K562 (cell line): ENCODE measurements at regions not wholly inside any gene's neighbourhood (a gene's known extent, or its start where the extent isn't known, plus 50 kb on each side); places are given as distances from the start of the nearest gene placed in this dataset.

Source experiments
- ATAC-seq: fragments of 200-7000 bp; cut with Tn5 transposase; 3 replicates; pipeline ENCODE4 v1.9.1; 2020; ENCODE audit warnings: moderate library complexity
- BruUV-seq: library from RNA; stranded (reverse); fragments of 400-500 nt; replicated peaks from 2 replicates; lab custom pipeline; 2021; lab: Mats Ljungman, UMichigan
- CTCF ChIA-PET: fragments of 300-600 bp; formaldehyde crosslinking; extraction: SDS; loops from one replicate; lab custom pipeline; 2021; ENCODE audit warnings: low intra/inter-chr PET ratio; lab: Yijun Ruan, JAX
- POLR2A ChIA-PET: fragments of 300-600, 350-650 bp; sonication (Branson Sonifier 250); formaldehyde crosslinking; extraction: SDS; loops from one replicate; lab custom pipeline; 2021; ENCODE audit warnings: antibody characterized with exemption, inconsistent platforms; lab: Yijun Ruan, JAX
- DNase-seq, 4 experiments: peaks; one replicate each; pipeline versions ENCODE4 v3.0.0 to v3.0.0-alpha.2; 2011 to 2018; ENCODE audit warnings: low spot score in 3 of 4, mixed read lengths in 3 of 4; ENCODE audit errors: extremely low read depth in 1 of 4
- FAIRE-seq: peaks from 2 replicates; lab custom pipeline; 2011; peaks lifted over from hg19 to GRCh38; lab: Jason Lieb, UNC
- H2AFZ ChIP-seq: 2 replicates; pipeline ENCODE4 v1.6.0; 2011; ENCODE audit warnings: low read depth, low read length, control low read depth, inconsistent platforms
- H3K27ac ChIP-seq: fragments of 200-600 bp; 3 replicates; pipeline ENCODE4 v1.8.0; 2011; ENCODE audit warnings: low read depth, mild to moderate bottlenecking, control low read depth, inconsistent platforms, low read length, moderate library complexity, mixed read lengths; ENCODE audit errors: extremely low read depth
- H3K27me3 ChIP-seq, 2 experiments: fragments of 300-600 bp in 1 of 2; 2 replicates in 1 of 2; 3 replicates in 1 of 2; pipeline versions ENCODE4 v1.6.0 to v1.8.0; 2011; ENCODE audit warnings: inconsistent platforms in 2 of 2, low read length in 2 of 2, mild to moderate bottlenecking in 1 of 2, mixed read lengths in 1 of 2, moderate library complexity in 1 of 2; ENCODE audit not compliant: control insufficient read depth in 2 of 2, insufficient read depth in 2 of 2
- H3K36me3 ChIP-seq: fragments of 300-600 bp; 3 replicates; pipeline ENCODE4 v1.8.0; 2011; ENCODE audit warnings: mild to moderate bottlenecking, low read length, inconsistent platforms; ENCODE audit not compliant: control insufficient read depth, insufficient read depth
- H3K4me1 ChIP-seq, 2 experiments: fragments of 200-600 bp in 1 of 2; replicated peaks in 1 of 2; 2 replicates in 1 of 2; 3 replicates in 1 of 2; pipeline versions ENCODE4 v1.5.1 to v1.8.0; 2011; ENCODE audit warnings: inconsistent platforms in 2 of 2, low read length in 2 of 2, mild to moderate bottlenecking in 1 of 2, mixed read lengths in 1 of 2, moderate library complexity in 1 of 2; ENCODE audit not compliant: control insufficient read depth in 2 of 2, insufficient read depth in 2 of 2
- H3K4me2 ChIP-seq: 2 replicates; pipeline ENCODE4 v1.6.1; 2011; ENCODE audit warnings: low read length, control low read depth, inconsistent platforms, mixed read lengths; ENCODE audit not compliant: insufficient read depth
- H3K4me3 ChIP-seq: fragments of 200-600 bp; sonication (generic), shearing (Covaris generic); 2 replicates; pipeline ENCODE4 v1.5.1; 2016; ENCODE audit warnings: control low read depth, inconsistent platforms
- H3K79me2 ChIP-seq: fragments of 200-600 bp; 3 replicates; pipeline ENCODE4 v1.8.0; 2011; ENCODE audit warnings: low read length, inconsistent platforms; ENCODE audit not compliant: control insufficient read depth, insufficient read depth
- H3K9ac ChIP-seq, 2 experiments: 2 replicates each; pipeline versions ENCODE4 v1.6.0 to v1.6.1; 2011; ENCODE audit warnings: low read depth in 2 of 2, low read length in 2 of 2, control low read depth in 1 of 2, inconsistent platforms in 1 of 2, mild to moderate bottlenecking in 1 of 2, mixed read lengths in 1 of 2; ENCODE audit not compliant: insufficient read depth in 1 of 2
- H3K9me1 ChIP-seq: one replicate; pipeline ENCODE4 v1.6.0; 2011; ENCODE audit warnings: inconsistent platforms, mild to moderate bottlenecking, low read length, moderate library complexity; ENCODE audit not compliant: control insufficient read depth, insufficient read depth
- H3K9me3 ChIP-seq: replicated peaks from 2 replicates; pipeline ENCODE4 v1.5.1; 2011; ENCODE audit warnings: low read depth, low read length, inconsistent platforms; ENCODE audit not compliant: control insufficient read depth, insufficient read depth
- H4K20me1 ChIP-seq: replicated peaks from 2 replicates; pipeline ENCODE4 v1.6.1; 2011; ENCODE audit warnings: low read length, inconsistent platforms, mixed read lengths; ENCODE audit not compliant: control insufficient read depth, insufficient read depth
- ARID1B ChIP-seq: fragments of 450-650 bp; IDR thresholded peaks from 2 replicates; pipeline ENCODE4 v1.6.1; 2016; ENCODE audit warnings: antibody characterized with exemption, mild to moderate bottlenecking, inconsistent platforms
- SMAD1 ChIP-seq: fragments of 150-350 bp; IDR thresholded peaks from 2 replicates; pipeline ENCODE4 v1.6.1; 2014; ENCODE audit warnings: low read length, low read depth; ENCODE audit not compliant: partially characterized antibody
- TCF15 ChIP-seq: fragments of 250-450 bp; sonication (Bioruptor Pico); IDR thresholded peaks from 2 replicates; pipeline ENCODE4 v1.8.0; 2022; ENCODE audit warnings: moderate library complexity, mild to moderate bottlenecking, inconsistent platforms
- ZFP36 ChIP-seq: fragments of 150-350 bp; IDR thresholded peaks from 2 replicates; pipeline ENCODE4 v1.6.1; 2018; ENCODE audit warnings: low read length, low read depth; ENCODE audit not compliant: partially characterized antibody
- WGBS: fragments of 100-300 bp; shearing (Covaris generic); methylation state at CpG from one replicate; pipeline ENCODE4 v1.1.6; 2016; ENCODE audit warnings: low coverage, mixed read lengths; ENCODE audit not compliant: insufficient coverage; ENCODE audit errors: missing lambda C conversion rate; 5-methylcytosine and 5-hydroxymethylcytosine counted together
- in situ Hi-C: fragments of 300-500 bp; cut with MboI; formaldehyde crosslinking; loops from 4 replicates; pipeline ENCODE4 v1.15.0; 2018; ENCODE audit warnings: inconsistent platforms, mixed read lengths
- intact Hi-C: fragments of 100-400 bp; cut with micrococcal nuclease; formaldehyde crosslinking; loops from 2 replicates; pipeline ENCODE4 v1.14.2; 2022

- H3K36me3 ChIP-seq = no peaks in the 10 kb centered on the region
- H2AFZ ChIP-seq = no peak overlapping the region
- H3K4me2 ChIP-seq = no peak overlapping the region
- H3K79me2 ChIP-seq = no peaks in the 10 kb centered on the region
- FAIRE-seq (no peak), ATAC-seq (no peak), DNase-seq (no peak)
- H3K4me3 ChIP-seq = no peak overlapping the region
- H3K9ac ChIP-seq = no peak overlapping the region
- CTCF ChIA-PET = no interaction called here
- H3K9me1 ChIP-seq = no peaks in the 10 kb centered on the region
- no TSS peak for BruUV-seq
- H3K27ac ChIP-seq = no peak overlapping the region
- peaks cover 10% of the 10 kb centered on the region; the same call in 1 of the 2 replicates for H4K20me1 ChIP-seq
- TF ChIP-seq TCF15 (CRISPR knock-in tag) = no peak
- peak; percentile 66 for TF ChIP-seq ZFP36
- TF ChIP-seq ARID1B = no peak
- TF ChIP-seq SMAD1 = no peak
- POLR2A ChIA-PET = no interaction called here
- in situ Hi-C loops (no loop called here), intact Hi-C loops (no loop called here)
- 0% methylated on average over 3 of the region's 3 CpGs for WGBS
- peaks cover 0 to 27% of the 10 kb centered on the region in 2 experiments; a peak in 1 of 5 replicates for H3K27me3 ChIP-seq
- no peaks in the 10 kb centered on the region; a peak in 2 of 5 replicates for H3K4me1 ChIP-seq
- H3K9me3 ChIP-seq = no peaks in the 10 kb centered on the region
Measured at GRCh38 chr11:45090607-45091006, 55.8 kb upstream of the PRDM11 start.
